Activated CD4-positive, alpha-beta T cell treated with anti-CD3 and anti-CD28 coated beads for 36 hours (primary cell): ENCODE measurements at regions not wholly inside any gene's neighbourhood (a gene's known extent, or its start where the extent isn't known, plus 50 kb on each side); places are given as distances from the start of the nearest gene placed in this dataset.
A peak's percentile ranks its signal among the peaks of the same experiment; 100 is the strongest.
"Not testable (repeated sequence)": the region's sequence is repeated elsewhere in the genome, so short reads cannot be mapped to it uniquely, and the experiment has no call there.

Source experiments
- ATAC-seq: fragments of 200-7000 bp; cut with Tn5 transposase; one replicate; pipeline ENCODE4 v1.10.0; 2021; ENCODE audit warnings: mild to moderate bottlenecking, moderate library complexity
- CTCF ChIA-PET: fragments of 350-600 bp; sonication (Branson Sonifier 250); formaldehyde crosslinking; loops from one replicate; lab custom pipeline; 2021; ENCODE audit warnings: antibody characterized with exemption; lab: Charles Lee
- POLR2A ChIA-PET: fragments of 350-600 bp; sonication (Branson Sonifier 250); formaldehyde crosslinking; loops from one replicate; lab custom pipeline; 2021; ENCODE audit warnings: antibody characterized with exemption, inconsistent platforms; lab: Charles Lee
- DNase-seq: peaks from one replicate; pipeline ENCODE4 v3.0.0-alpha.2; 2020
- H3K27ac Mint-ChIP-seq: one replicate; pipeline ENCODE4 v1.8.0; 2021; ENCODE audit warnings: mixed read lengths
- H3K27me3 Mint-ChIP-seq: one replicate; pipeline ENCODE4 v1.8.0; 2021; ENCODE audit warnings: mixed read lengths
- H3K36me3 Mint-ChIP-seq: one replicate; pipeline ENCODE4 v1.8.0; 2021; ENCODE audit warnings: low read depth, mixed read lengths
- H3K4me1 Mint-ChIP-seq: one replicate; pipeline ENCODE4 v1.8.0; 2021; ENCODE audit warnings: mixed read lengths
- H3K4me3 Mint-ChIP-seq: one replicate; pipeline ENCODE4 v1.8.0; 2021; ENCODE audit warnings: mild to moderate bottlenecking, moderate library complexity, mixed read lengths
- H3K9me3 Mint-ChIP-seq: one replicate; pipeline ENCODE4 v1.8.0; 2021; ENCODE audit warnings: low read depth, mixed read lengths
- intact Hi-C, 2 experiments: fragments of 100-400 bp; cut with DNase I in 1 of 2; cut with micrococcal nuclease in 1 of 2; formaldehyde crosslinking; loops; one replicate each; pipeline versions ENCODE4 v1.14.2 to v1.15.1; 2022 to 2024; cut with DNase I, micrococcal nuclease

- H3K4me3 Mint-ChIP-seq, ATAC-seq, intact Hi-C loops, H3K36me3 Mint-ChIP-seq, H3K27ac Mint-ChIP-seq, H3K9me3 Mint-ChIP-seq, DNase-seq, H3K27me3 Mint-ChIP-seq, POLR2A ChIA-PET, H3K4me1 Mint-ChIP-seq: not testable (repeated sequence)
- CTCF ChIA-PET = interaction anchor here (0.6 to 1.1 kb wide), 2 partner anchors 11 to 79 kb away, joined by 3 read pairs; no protein-coding TSS in a partner anchor
These were observed 124.4 kb upstream of the RANBP3L start for GRCh38 chr5:36426070-36426469.

GRCh38 chr5:36435516-36435915, 133.8 kb upstream of the RANBP3L start:
- Mint-ChIP-seq H3K9me3 (no peaks in the 10 kb centered on the region), H3K27me3 (peaks cover 15% of the 10 kb centered on the region), H3K4me1 (no peaks in the 10 kb centered on the region), H3K4me3 (no peak overlapping the region), H3K27ac (no peak overlapping the region), H3K36me3 (no peaks in the 10 kb centered on the region)
- ChIA-PET CTCF (no interaction called here), POLR2A (no interaction called here)
- ATAC-seq (no peak), DNase-seq (no peak)
- intact Hi-C loops = no loop called here

- CTCF ChIA-PET = no interaction called here
- DNase-seq (no peak), ATAC-seq (no peak)
- Mint-ChIP-seq H3K4me3 (no peak overlapping the region), H3K27ac (no peak overlapping the region), H3K4me1 (no peaks in the 10 kb centered on the region), H3K36me3 (no peaks in the 10 kb centered on the region), H3K27me3 (peaks cover 17% of the 10 kb centered on the region), H3K9me3 (no peaks in the 10 kb centered on the region)
- POLR2A ChIA-PET = no interaction called here
- intact Hi-C loops = no loop called here
These were observed 134.6 kb upstream of the RANBP3L start for GRCh38 chr5:36436306-36436705.

- H3K27ac Mint-ChIP-seq = no peak overlapping the region
- H3K27me3 Mint-ChIP-seq = peaks cover 13% of the 10 kb centered on the region
- DNase-seq (no peak), ATAC-seq (no peak)
- H3K4me3 Mint-ChIP-seq = no peak overlapping the region
- ChIA-PET POLR2A (no interaction called here), CTCF (interaction anchor here (0.7 kb wide), 1 partner anchor 64 kb away, joined by 4 read pairs; no protein-coding TSS in a partner anchor)
- H3K9me3 Mint-ChIP-seq = no peaks in the 10 kb centered on the region
- H3K36me3 Mint-ChIP-seq = no peaks in the 10 kb centered on the region
- H3K4me1 Mint-ChIP-seq = peaks cover 6% of the 10 kb centered on the region
- intact Hi-C loops = no loop called here
These were observed 137.3 kb upstream of the RANBP3L start for GRCh38 chr5:36438765-36439561.

GRCh38 chr5:36440300-36440699, 138.6 kb upstream of the RANBP3L start:
- no peaks in the 10 kb centered on the region for H3K9me3 Mint-ChIP-seq
- intact Hi-C loops = no loop called here
- POLR2A ChIA-PET = no interaction called here
- no peaks in the 10 kb centered on the region for H3K36me3 Mint-ChIP-seq
- DNase-seq (no peak), ATAC-seq (no peak)
- peaks cover 13% of the 10 kb centered on the region for H3K27me3 Mint-ChIP-seq
- H3K27ac Mint-ChIP-seq = no peak overlapping the region
- no peak overlapping the region for H3K4me3 Mint-ChIP-seq
- H3K4me1 Mint-ChIP-seq = peaks cover 6% of the 10 kb centered on the region
- CTCF ChIA-PET = interaction anchor here (0.6 to 0.7 kb wide), 3 partner anchors 12 to 208 kb away, joined by 3 to 4 read pairs (median 3); no protein-coding TSS in a partner anchor

GRCh38 chr5:36441280-36441679, 139.6 kb upstream of the RANBP3L start:
- Mint-ChIP-seq H3K36me3 (no peaks in the 10 kb centered on the region), H3K27ac (no peak overlapping the region), H3K4me1 (peaks cover 6% of the 10 kb centered on the region), H3K4me3 (no peak overlapping the region), H3K9me3 (no peaks in the 10 kb centered on the region), H3K27me3 (peaks cover 13% of the 10 kb centered on the region)
- no peak for DNase-seq
- intact Hi-C loops = no loop called here
- POLR2A ChIA-PET = no interaction called here
- ATAC-seq = no peak
- CTCF ChIA-PET = interaction anchor here (0.7 kb wide), 1 partner anchor 19 kb away, joined by 3 read pairs; no protein-coding TSS in a partner anchor

- no peak for ATAC-seq
- Mint-ChIP-seq H3K4me1 (peaks cover 6% of the 10 kb centered on the region), H3K9me3 (no peaks in the 10 kb centered on the region), H3K36me3 (no peaks in the 10 kb centered on the region), H3K27ac (peak overlapping the region; percentile 61), H3K27me3 (peaks cover 11% of the 10 kb centered on the region), H3K4me3 (no peak overlapping the region)
- intact Hi-C loops = no loop called here
- CTCF ChIA-PET = no interaction called here
- POLR2A ChIA-PET = no interaction called here
- no peak for DNase-seq
These were observed 140.7 kb upstream of the RANBP3L start for GRCh38 chr5:36442352-36442751.

- peak; percentile 9 for DNase-seq
- ChIA-PET POLR2A (interaction anchor here (0.7 kb wide), 1 partner anchor 144 kb away, joined by 3 read pairs; no protein-coding TSS in a partner anchor), CTCF (interaction anchor here (0.9 to 1.4 kb wide), 2 partner anchors 17 to 248 kb away, joined by 3 to 5 read pairs; no protein-coding TSS in a partner anchor)
- H3K4me3 Mint-ChIP-seq = no peak overlapping the region
- H3K4me1 Mint-ChIP-seq = peaks cover 6% of the 10 kb centered on the region
- H3K9me3 Mint-ChIP-seq = no peaks in the 10 kb centered on the region
- peaks cover 11% of the 10 kb centered on the region for H3K27me3 Mint-ChIP-seq
- H3K27ac Mint-ChIP-seq = peak overlapping the region; percentile 61
- peak; percentile 47 for ATAC-seq
- intact Hi-C loops = no loop called here
- no peaks in the 10 kb centered on the region for H3K36me3 Mint-ChIP-seq
These were observed 141.1 kb upstream of the RANBP3L start for GRCh38 chr5:36442796-36443195.

GRCh38 chr5:36443941-36444340, 142.2 kb upstream of the RANBP3L start:
- Mint-ChIP-seq H3K36me3 (no peaks in the 10 kb centered on the region), H3K4me1 (peaks cover 6% of the 10 kb centered on the region), H3K9me3 (no peaks in the 10 kb centered on the region), H3K27ac (no peak overlapping the region), H3K27me3 (peaks cover 11% of the 10 kb centered on the region), H3K4me3 (no peak overlapping the region)
- intact Hi-C loops = no loop called here
- POLR2A ChIA-PET = no interaction called here
- CTCF ChIA-PET = interaction anchor here (0.9 to 1.4 kb wide), 2 partner anchors 15 to 247 kb away, joined by 3 to 5 read pairs; no protein-coding TSS in a partner anchor
- ATAC-seq = no peak
- DNase-seq = no peak

GRCh38 chr5:36444582-36445418, 143.1 kb upstream of the RANBP3L start:
- H3K27ac Mint-ChIP-seq = no peak overlapping the region

GRCh38 chr5:36447776-36448175, 146.1 kb upstream of the RANBP3L start:
- H3K36me3 Mint-ChIP-seq = no peaks in the 10 kb centered on the region
- DNase-seq (no peak), ATAC-seq (no peak)
- H3K27ac Mint-ChIP-seq = no peak overlapping the region
- peaks cover 2% of the 10 kb centered on the region for H3K4me1 Mint-ChIP-seq
- ChIA-PET POLR2A (no interaction called here), CTCF (no interaction called here)
- H3K4me3 Mint-ChIP-seq = no peak overlapping the region
- peaks cover 3% of the 10 kb centered on the region for H3K27me3 Mint-ChIP-seq
- intact Hi-C loops = no loop called here
- no peaks in the 10 kb centered on the region for H3K9me3 Mint-ChIP-seq

More at GRCh38 chr5:36444582-36445418, 143.1 kb upstream of the RANBP3L start:
- H3K9me3 Mint-ChIP-seq = no peaks in the 10 kb centered on the region
- peaks cover 6% of the 10 kb centered on the region for H3K4me1 Mint-ChIP-seq
- no peaks in the 10 kb centered on the region for H3K36me3 Mint-ChIP-seq
- no peak for DNase-seq
- H3K4me3 Mint-ChIP-seq = no peak overlapping the region
- POLR2A ChIA-PET = no interaction called here
- no peak for ATAC-seq
- peaks cover 6% of the 10 kb centered on the region for H3K27me3 Mint-ChIP-seq
- intact Hi-C loops = no loop called here
- CTCF ChIA-PET = no interaction called here
